CD14-positive monocyte (primary cell): ENCODE measurements at regions not wholly inside any gene's neighbourhood (a gene's known extent, or its start where the extent isn't known, plus 50 kb on each side); places are given as distances from the start of the nearest gene placed in this dataset.

Experiments used
- DNase-seq, 3 donors: peaks; one replicate each; pipeline ENCODE4 v3.0.0-alpha.2; 2011 to 2022
- H2AFZ ChIP-seq: 2 replicates; pipeline ENCODE4 v1.6.0; 2012; ENCODE audit warnings: mild to moderate bottlenecking, low read depth, low read length, inconsistent platforms; ENCODE audit not compliant: insufficient read depth, poor library complexity, severe bottlenecking
- H3K27ac ChIP-seq, 2 donors: 1 replicate in 1 of 2; 2 replicates in 1 of 2; pipeline ENCODE4 v1.5.1; 2012 to 2013; ENCODE audit warnings: low read length in 2 of 2, control low read depth in 1 of 2, inconsistent platforms in 1 of 2, low read depth in 1 of 2, mild to moderate bottlenecking in 1 of 2
- H3K27me3 ChIP-seq, 2 donors: one replicate each; pipeline versions ENCODE4 v1.6.0 to v1.6.1; 2011 to 2013; ENCODE audit warnings: low read length in 2 of 2; ENCODE audit not compliant: control insufficient read depth in 2 of 2, insufficient read depth in 2 of 2
- H3K36me3 ChIP-seq, 2 donors: replicated peaks in 1 of 2; 1 replicate in 1 of 2; 2 replicates in 1 of 2; pipeline versions ENCODE4 v1.5.1 to v1.6.1; 2012 to 2013; ENCODE audit warnings: low read length in 2 of 2, control low read depth in 1 of 2, inconsistent platforms in 1 of 2, mild to moderate bottlenecking in 1 of 2; ENCODE audit not compliant: insufficient read depth in 2 of 2, control insufficient read depth in 1 of 2
- H3K4me1 ChIP-seq, 2 donors: 1 replicate in 1 of 2; 2 replicates in 1 of 2; pipeline versions ENCODE4 v1.5.1 to v1.6.1; 2012 to 2013; ENCODE audit warnings: low read length in 2 of 2, control low read depth in 1 of 2, inconsistent platforms in 1 of 2, mild to moderate bottlenecking in 1 of 2, moderate library complexity in 1 of 2; ENCODE audit not compliant: insufficient read depth in 2 of 2, control insufficient read depth in 1 of 2
- H3K4me2 ChIP-seq: replicated peaks from 2 replicates; pipeline ENCODE3; 2012; ENCODE audit warnings: low read length, moderate library complexity, mild to moderate bottlenecking; ENCODE audit not compliant: poor library complexity, severe bottlenecking; ENCODE audit errors: extremely low read depth
- H3K4me3 ChIP-seq, 3 experiments: fragments of 200-600 bp in 1 of 3; sonication (generic) in 1 of 3; replicated peaks in 1 of 3; 1 replicate in 2 of 3; 2 replicates in 1 of 3; pipeline ENCODE4 v1.5.1; 2011 to 2013; ENCODE audit warnings: low read length in 3 of 3, mild to moderate bottlenecking in 3 of 3, control low read depth in 2 of 3, low read depth in 2 of 3, inconsistent platforms in 1 of 3, moderate library complexity in 1 of 3
- H3K79me2 ChIP-seq: 2 replicates; pipeline ENCODE4 v1.6.0; 2012; ENCODE audit warnings: mild to moderate bottlenecking, control low read depth, inconsistent platforms, low read length, moderate library complexity; ENCODE audit not compliant: insufficient read depth
- H3K9ac ChIP-seq: 2 replicates; pipeline ENCODE4 v1.6.0; 2017; ENCODE audit warnings: low read length, mild to moderate bottlenecking; ENCODE audit not compliant: insufficient read depth, poor library complexity, severe bottlenecking
- H3K9me3 ChIP-seq, 2 donors: replicated peaks in 1 of 2; 1 replicate in 1 of 2; 2 replicates in 1 of 2; pipeline versions ENCODE4 v1.5.1 to v1.6.1; 2012 to 2013; ENCODE audit warnings: low read length in 2 of 2, control low read depth in 1 of 2; ENCODE audit not compliant: control insufficient read depth in 1 of 2, insufficient read depth in 1 of 2
- H4K20me1 ChIP-seq: 2 replicates; pipeline ENCODE4 v1.6.0; 2012; ENCODE audit warnings: mild to moderate bottlenecking, low read length, control low read depth, moderate library complexity; ENCODE audit not compliant: insufficient read depth
- H3K27ac Mint-ChIP-seq, 7 donors: one replicate each; pipeline ENCODE4 v1.8.0; 2020; ENCODE audit warnings: mild to moderate bottlenecking in 7 of 7, mixed read lengths in 7 of 7, moderate library complexity in 6 of 7, inconsistent platforms in 2 of 7
- H3K27me3 Mint-ChIP-seq, 3 donors: one replicate each; pipeline ENCODE4 v1.8.0; 2021 to 2022; ENCODE audit warnings: low read depth in 3 of 3, mild to moderate bottlenecking in 3 of 3, mixed read lengths in 3 of 3, moderate library complexity in 3 of 3, inconsistent platforms in 1 of 3
- H3K36me3 Mint-ChIP-seq, 2 donors: one replicate each; pipeline ENCODE4 v1.8.0; 2020; ENCODE audit warnings: mixed read lengths in 2 of 2, inconsistent platforms in 1 of 2, mild to moderate bottlenecking in 1 of 2
- H3K4me1 Mint-ChIP-seq: one replicate; pipeline ENCODE4 v1.8.0; 2020; ENCODE audit warnings: mild to moderate bottlenecking, mixed read lengths
- H3K4me3 Mint-ChIP-seq, 2 donors: one replicate each; pipeline ENCODE4 v1.8.0; 2020; ENCODE audit warnings: mild to moderate bottlenecking in 2 of 2, mixed read lengths in 2 of 2, moderate library complexity in 1 of 2
- H3K9me3 Mint-ChIP-seq, 7 donors: one replicate each; pipeline ENCODE4 v1.8.0; 2020 to 2022; ENCODE audit warnings: mixed read lengths in 7 of 7, mild to moderate bottlenecking in 6 of 7, moderate library complexity in 6 of 7, inconsistent platforms in 2 of 7
- CTCF ChIP-seq: fragments of 200-600 bp; IDR thresholded peaks from one replicate; pipeline ENCODE4 v1.8.0; 2022; ENCODE audit warnings: antibody characterized with exemption, mild to moderate bottlenecking
- WGBS: methylation state at CpG from one replicate; pipeline ENCODE4 v1.1.5; 2013; ENCODE audit warnings: missing lambda C conversion rate; ENCODE audit not compliant: insufficient coverage; 5-methylcytosine and 5-hydroxymethylcytosine counted together
- intact Hi-C, 2 donors: fragments of 100-400 bp; cut with micrococcal nuclease; formaldehyde crosslinking; loops; one replicate each; pipeline versions ENCODE4 v1.15.0 to v1.15.1; 2023

- Histone ChIP-seq H2AFZ (no peak overlapping the region), H3K36me3 (no peaks in the 10 kb centered on the region), H4K20me1 (no peaks in the 10 kb centered on the region), H3K4me2 (no peak overlapping the region), H3K27me3 (no peaks in the 10 kb centered on the region), H3K9ac (no peak overlapping the region), H3K4me3 (no peak overlapping the region), H3K79me2 (no peaks in the 10 kb centered on the region), H3K4me1 (no peaks in the 10 kb centered on the region), H3K27ac (no peak overlapping the region), H3K9me3 (peaks cover 17% of the 10 kb centered on the region in 2 donors)
- intact Hi-C loops: no loop called here
- no peak for DNase-seq
- no peaks in the 10 kb centered on the region for H3K4me1 Mint-ChIP-seq
- H3K9me3 Mint-ChIP-seq: peaks cover 4 to 16% (median 9%) of the 10 kb centered on the region in 7 donors
- H3K36me3 Mint-ChIP-seq: no peaks in the 10 kb centered on the region
- no peak overlapping the region for H3K27ac Mint-ChIP-seq
- 69% methylated on average over 4 of the region's 4 CpGs for WGBS
- peaks cover 0 to 1% (median 0%) of the 10 kb centered on the region in 3 donors for H3K27me3 Mint-ChIP-seq
- H3K4me3 Mint-ChIP-seq: no peak overlapping the region
- no peak for TF ChIP-seq CTCF
Observed at GRCh38 chr9:26391036-26391435, 501.6 kb downstream of the CAAP1 start.

GRCh38 chr9:26375448-26375847 lies 517.2 kb downstream of the CAAP1 start:
- no peak overlapping the region for H3K27ac ChIP-seq
- H3K9ac ChIP-seq: no peak overlapping the region
- no peak for DNase-seq
- no peak overlapping the region for H3K4me3 Mint-ChIP-seq
- no peaks in the 10 kb centered on the region for H3K36me3 ChIP-seq
- no peaks in the 10 kb centered on the region for H3K36me3 Mint-ChIP-seq
- H3K27me3 ChIP-seq: no peaks in the 10 kb centered on the region
- H3K9me3 Mint-ChIP-seq: peaks cover 0 to 8% (median 2%) of the 10 kb centered on the region in 7 donors
- no peaks in the 10 kb centered on the region for H3K79me2 ChIP-seq
- peaks cover 0 to 2% (median 0%) of the 10 kb centered on the region in 3 donors for H3K27me3 Mint-ChIP-seq
- no peak overlapping the region for H2AFZ ChIP-seq
- no peak overlapping the region for H3K4me2 ChIP-seq
- H3K4me3 ChIP-seq: no peak overlapping the region
- no CpG with 5 or more reads among the region's 2 CpGs for WGBS
- H3K4me1 Mint-ChIP-seq: no peaks in the 10 kb centered on the region
- intact Hi-C loops: no loop called here
- H3K4me1 ChIP-seq: no peaks in the 10 kb centered on the region
- H4K20me1 ChIP-seq: no peaks in the 10 kb centered on the region
- H3K27ac Mint-ChIP-seq: no peak overlapping the region
- H3K9me3 ChIP-seq: peaks cover 0 to 2% of the 10 kb centered on the region in 2 donors
- TF ChIP-seq CTCF: no peak
